GM21360 (cell line): ENCODE measurements at regions not wholly inside any gene's neighbourhood (a gene's known extent, or its start where the extent isn't known, plus 50 kb on each side); places are given as distances from the start of the nearest gene placed in this dataset.

Experiments
- ATAC-seq: cut with Tn5 transposase; IDR thresholded peaks from one replicate; pipeline ENCODE4 v1.9.1; 2021; ENCODE audit warnings: mild to moderate bottlenecking, moderate library complexity; ENCODE audit not compliant: unreplicated experiment

DNA sequence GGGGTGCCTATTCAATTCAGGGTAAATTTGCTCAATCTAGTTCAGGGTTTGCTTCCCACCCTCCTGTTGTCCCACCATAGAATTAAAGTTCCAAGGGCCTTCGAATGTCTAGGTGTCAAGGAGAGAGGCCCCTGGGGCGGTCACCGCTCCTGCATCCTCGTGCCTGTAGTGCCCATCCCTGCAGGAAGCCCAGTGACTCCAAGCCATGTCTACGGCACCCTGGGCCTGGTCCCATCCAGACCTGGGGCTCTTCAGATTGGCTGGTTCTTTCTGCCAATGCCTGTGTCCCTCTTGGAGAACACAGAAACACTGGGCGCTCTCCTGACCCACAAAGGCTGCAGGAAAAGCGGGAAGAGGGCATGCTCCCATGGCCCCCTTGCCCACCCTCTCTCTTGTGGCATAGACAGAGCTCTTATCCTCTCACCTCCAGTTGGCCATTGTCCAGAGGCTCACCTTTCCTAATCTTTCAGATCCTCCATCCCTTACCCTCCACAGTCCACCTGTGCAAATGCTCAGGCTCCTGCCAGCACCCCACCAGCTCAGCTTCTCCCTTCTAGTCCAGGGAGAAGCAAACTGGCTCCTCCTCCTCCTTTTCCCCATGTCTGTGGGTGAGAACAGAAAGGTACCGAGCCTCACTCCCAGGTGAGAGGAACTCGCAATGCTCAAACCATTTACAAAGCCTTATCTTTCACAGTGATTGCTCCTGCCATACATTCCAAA, 253.0 kb upstream of the IRX2 start:
- ATAC-seq = no peak

DNA sequence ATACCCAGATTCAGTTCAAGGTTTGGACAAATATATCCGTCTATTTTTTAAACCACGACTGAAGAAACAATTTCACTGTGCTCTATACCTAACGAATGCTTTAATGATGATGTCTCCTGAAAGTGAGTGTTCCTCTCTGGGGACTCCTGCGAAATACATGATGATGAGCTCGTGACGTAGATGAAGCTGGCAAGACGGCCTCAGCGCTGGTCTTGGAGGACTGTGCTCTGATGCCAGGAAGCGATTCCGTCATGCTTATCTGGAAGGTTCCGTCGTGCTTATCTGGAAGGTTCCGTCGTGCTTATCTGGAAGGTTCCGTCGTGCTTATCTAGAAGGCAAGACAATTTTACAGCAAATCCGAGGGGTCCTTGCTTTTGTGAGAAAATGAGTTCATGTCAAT, 250.8 kb upstream of the IRX2 start:
- ATAC-seq = no peak

- ATAC-seq = no peak
Observed at GRCh38 chr5:3000631-3001030, 249.2 kb upstream of the IRX2 start.

- ATAC-seq = no peak
Observed at GRCh38 chr5:2999926-3000325, 248.4 kb upstream of the IRX2 start.

- no peak for ATAC-seq
Observed at GRCh38 chr5:2998106-2998505, 246.6 kb upstream of the IRX2 start.

DNA sequence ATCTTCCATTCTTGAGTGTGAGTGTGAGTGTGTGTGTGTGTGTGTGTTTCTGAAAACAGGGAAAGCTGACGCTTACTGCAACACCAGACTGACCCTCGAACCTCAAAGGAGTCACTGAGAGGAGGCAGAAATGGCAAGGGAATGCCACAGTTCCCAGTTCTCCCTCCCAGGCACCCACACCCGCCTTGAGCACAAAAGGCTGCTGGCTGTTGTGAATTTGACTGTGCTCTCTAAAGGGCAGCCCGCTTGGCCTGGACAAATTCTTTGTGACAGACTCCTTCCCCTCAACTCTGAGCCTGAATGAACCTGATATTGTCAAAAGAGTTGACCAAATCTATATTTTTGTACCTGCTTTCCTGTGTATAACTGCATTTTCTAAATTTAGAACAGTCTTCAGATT, 245.7 kb upstream of the IRX2 start:
- no peak for ATAC-seq

GRCh38 chr5:2996687-2997086, 245.2 kb upstream of the IRX2 start:
- ATAC-seq = no peak

DNA sequence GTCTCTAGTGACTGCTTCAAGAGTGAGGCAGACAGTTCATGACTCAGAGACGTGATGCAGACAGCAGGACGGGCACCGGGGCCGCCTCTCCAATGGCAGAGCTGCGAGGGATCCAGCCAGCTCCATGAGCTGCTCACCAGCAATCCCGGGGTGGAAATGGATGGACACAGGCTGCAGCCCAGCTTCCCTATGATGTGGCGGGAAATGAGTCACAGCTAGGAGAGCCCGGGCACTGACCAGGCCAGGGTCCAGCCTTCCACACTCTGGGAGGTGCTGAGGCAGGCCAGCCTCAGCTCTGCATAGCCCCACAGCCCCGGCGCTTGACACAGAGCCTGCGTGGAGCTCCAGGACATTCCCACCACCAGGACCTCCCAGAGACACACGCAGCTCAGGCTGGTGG, 244.8 kb upstream of the IRX2 start:
- no peak for ATAC-seq

GRCh38 chr5:2995667-2996066, 244.2 kb upstream of the IRX2 start:
- ATAC-seq = no peak

- no peak for ATAC-seq
Observed at GRCh38 chr5:2995035-2995434, 243.6 kb upstream of the IRX2 start.

GRCh38 chr5:2993771-2994170, 242.3 kb upstream of the IRX2 start:
- no peak for ATAC-seq

GRCh38 chr5:2993301-2993700, 241.8 kb upstream of the IRX2 start:
- no peak for ATAC-seq

DNA sequence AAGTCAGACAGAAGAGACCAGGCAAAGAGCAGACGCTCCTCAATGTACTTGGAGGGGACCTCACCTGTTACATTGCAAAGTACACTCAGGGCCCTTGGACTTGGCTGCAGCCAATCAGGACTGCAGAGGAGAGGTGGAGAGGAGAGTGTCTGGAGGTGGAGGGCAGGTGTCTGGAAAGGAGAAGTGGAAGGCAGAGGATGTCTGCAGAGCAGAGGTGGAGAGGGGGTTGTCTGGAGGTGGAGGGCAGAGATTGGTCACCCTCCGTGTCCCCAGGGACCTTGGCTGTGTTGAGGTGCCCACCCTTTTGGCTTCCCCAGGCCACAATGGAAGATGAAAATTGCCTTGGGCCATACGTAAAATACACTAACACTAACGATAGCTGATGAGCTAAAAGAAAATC, 241.3 kb upstream of the IRX2 start:
- ATAC-seq = no peak

DNA sequence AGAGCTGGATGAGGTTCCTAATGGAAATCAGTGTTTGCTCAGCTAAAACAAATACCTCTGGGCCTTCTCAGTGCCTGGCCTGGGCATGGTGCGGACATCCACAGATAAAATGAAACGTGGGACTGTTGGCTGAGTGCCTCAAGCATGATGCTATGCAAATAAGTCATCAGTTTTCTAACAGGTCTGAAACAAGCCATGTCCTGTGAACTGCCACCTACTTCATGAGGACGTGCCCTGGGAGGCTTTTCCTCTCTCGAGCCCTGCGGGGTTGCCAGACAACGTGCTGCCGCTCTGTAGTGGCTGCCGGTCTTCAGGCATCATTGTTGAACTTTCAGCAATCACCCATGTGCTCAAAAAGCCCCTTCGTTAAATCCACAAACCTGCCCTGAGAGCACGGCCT, 240.4 kb upstream of the IRX2 start:
- ATAC-seq = no peak

GRCh38 chr5:2989517-2989916, 238.0 kb upstream of the IRX2 start:
- ATAC-seq = no peak

DNA sequence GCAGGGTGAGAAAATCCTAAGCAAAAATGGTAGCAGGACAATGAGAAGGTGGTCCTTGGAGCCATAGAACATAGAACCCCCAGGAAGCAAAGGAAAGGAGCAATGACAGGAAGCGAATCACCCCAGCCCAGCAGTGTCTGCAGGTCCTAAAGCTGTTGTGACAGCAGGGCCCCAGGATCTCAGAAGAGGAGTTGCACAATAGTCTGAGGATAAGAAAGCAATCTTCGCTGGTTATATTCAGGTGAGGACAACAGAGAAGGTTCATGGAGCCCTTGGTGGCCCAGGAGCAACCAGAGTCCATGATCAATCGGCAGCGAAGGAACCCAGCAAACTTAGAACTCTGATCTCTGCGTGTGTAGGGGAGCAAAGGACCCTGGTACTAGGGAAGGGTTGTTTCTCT, 234.8 kb upstream of the IRX2 start:
- no peak for ATAC-seq

GRCh38 chr5:2985718-2986117, 234.2 kb upstream of the IRX2 start:
- no peak for ATAC-seq

DNA sequence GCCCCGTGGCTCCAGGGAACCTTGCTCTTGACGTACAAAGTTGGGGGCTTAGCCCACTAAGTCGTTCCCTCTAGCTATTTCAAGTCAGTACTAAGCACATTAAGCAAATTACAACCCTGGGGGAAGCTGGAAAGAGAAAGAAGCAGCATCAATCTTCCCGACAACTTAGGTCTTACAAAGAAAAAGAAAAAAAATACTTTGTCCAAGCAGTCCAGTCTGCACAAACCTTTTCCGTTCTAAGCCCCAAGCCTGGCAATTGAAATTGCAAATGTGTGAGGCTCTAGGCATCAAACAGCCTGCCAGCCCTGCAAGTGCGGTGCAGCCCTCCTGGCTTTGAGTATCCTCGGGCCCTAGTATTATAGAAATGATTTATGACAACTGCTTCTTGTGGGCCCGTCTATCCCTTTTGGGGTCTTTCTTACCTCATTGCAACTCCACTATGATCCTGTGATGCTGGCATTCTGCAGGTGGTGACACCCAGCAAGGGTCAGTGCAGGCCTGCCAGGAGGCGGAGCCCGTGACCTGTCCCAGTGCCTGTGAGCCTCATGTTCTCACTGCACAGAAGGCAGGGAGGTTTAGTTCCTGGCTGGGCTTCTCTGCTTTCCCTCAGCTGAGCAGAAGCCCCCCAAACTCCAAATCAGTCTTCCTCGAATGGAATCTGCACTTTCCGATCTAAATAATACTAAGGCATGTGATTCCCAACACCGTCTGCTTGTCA, 232.3 kb upstream of the IRX2 start:
- no peak for ATAC-seq

GRCh38 chr5:2981652-2982051, 230.2 kb upstream of the IRX2 start:
- ATAC-seq = no peak

DNA sequence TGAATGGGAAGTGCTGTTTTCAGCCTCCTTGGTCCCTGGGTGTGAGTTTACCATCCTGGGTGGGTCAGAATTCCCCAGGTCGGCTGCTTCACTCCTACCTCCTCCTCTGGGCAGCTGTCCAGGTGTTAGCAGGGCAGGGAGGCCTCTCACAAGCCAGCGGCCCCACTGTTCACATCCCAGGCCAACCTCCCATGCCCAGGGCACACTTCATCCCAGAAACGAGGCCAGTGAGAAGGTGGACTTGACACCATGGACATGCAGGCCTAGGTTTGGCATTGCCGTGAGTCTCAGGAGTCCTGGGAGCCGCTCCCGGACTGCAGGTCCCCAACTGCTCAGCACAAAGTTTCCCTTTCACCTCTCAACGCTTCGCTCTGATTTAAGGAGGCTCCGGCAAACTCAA, 229.6 kb upstream of the IRX2 start:
- ATAC-seq = no peak

GRCh38 chr5:2960294-2960693, 208.8 kb upstream of the IRX2 start:
- no peak for ATAC-seq

GRCh38 chr5:2958976-2959375, 207.5 kb upstream of the IRX2 start:
- ATAC-seq = no peak

DNA sequence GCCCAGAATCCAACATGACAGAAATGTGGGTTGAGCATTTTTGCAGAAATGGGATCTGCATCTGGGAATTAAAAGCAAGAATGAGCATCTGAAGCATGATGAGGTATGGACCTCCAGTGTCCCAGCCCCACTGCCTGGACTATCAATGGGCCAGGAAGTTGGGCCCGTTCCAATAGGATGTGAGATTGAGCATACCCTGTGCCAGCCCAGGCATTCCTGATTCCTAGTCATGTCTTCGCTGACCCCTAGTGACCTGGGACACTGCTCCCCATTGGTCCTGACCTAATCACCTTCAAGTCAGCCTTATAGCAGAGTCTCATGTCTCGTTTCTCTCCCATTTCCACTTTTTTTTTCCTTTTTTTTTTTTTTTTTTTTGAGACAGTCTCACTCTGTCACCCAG, 197.4 kb upstream of the IRX2 start:
- ATAC-seq = no peak
